ENCODE measurements at regions not wholly inside any gene's neighbourhood (a gene's known extent, or its start where the extent isn't known, plus 50 kb on each side); places are given as distances from the start of the nearest gene placed in this dataset.

DNA sequence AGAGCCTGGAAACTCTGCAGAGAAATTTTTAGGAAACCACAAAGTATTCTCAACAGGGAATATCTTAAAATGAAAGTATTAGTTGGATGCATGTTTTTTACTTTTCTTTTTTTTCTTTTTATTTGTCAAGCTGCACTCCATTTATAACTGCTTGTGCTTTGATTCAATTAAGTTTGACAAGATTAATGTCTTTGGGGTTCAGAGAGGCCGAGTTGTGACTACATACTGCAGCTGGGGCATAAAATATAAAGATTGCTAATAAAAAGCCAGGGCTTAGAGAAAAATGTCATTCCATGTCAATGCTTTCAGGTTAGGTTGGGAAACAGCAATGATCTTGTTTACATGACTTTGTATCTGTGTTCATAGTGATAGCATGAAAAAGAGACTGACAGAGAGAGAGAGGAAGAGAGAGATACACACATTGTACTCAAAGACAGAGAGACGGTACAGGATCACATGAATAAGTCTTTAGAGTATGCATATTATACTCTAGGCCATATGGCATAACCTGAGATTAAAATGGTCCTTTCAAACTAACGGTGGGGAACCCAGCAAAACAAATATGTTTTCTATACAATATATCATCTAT, 1022.3 kb upstream of the CNTNAP5 start:
- TF ChIP-seq POLR2A (IDR thresholded peaks at IDR 0.05; ENCODE audit: extremely low read depth, insufficient read length) (no peak), MAX (IDR thresholded peaks at IDR 0.05; ENCODE audit: low read depth, low read length) (no peak)
- TF ChIP-seq, protein P1, sequence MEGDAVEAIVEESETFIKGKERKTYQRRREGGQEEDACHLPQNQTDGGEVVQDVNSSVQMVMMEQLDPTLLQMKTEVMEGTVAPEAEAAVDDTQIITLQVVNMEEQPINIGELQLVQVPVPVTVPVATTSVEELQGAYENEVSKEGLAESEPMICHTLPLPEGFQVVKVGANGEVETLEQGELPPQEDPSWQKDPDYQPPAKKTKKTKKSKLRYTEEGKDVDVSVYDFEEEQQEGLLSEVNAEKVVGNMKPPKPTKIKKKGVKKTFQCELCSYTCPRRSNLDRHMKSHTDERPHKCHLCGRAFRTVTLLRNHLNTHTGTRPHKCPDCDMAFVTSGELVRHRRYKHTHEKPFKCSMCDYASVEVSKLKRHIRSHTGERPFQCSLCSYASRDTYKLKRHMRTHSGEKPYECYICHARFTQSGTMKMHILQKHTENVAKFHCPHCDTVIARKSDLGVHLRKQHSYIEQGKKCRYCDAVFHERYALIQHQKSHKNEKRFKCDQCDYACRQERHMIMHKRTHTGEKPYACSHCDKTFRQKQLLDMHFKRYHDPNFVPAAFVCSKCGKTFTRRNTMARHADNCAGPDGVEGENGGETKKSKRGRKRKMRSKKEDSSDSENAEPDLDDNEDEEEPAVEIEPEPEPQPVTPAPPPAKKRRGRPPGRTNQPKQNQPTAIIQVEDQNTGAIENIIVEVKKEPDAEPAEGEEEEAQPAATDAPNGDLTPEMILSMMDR (IDR thresholded peaks at IDR 0.05; ENCODE audit: low read depth, low read length): no peak
